ENCODE measurements at regions not wholly inside any gene's neighbourhood (a gene's known extent, or its start where the extent isn't known, plus 50 kb on each side); places are given as distances from the start of the nearest gene placed in this dataset.

- TF ChIP-seq TAF1 (IDR thresholded peaks at IDR 0.05; ENCODE audit: borderline replicate concordance, insufficient read depth, low read length): no peak
- no peak for TF ChIP-seq POLR2AphosphoS5 (IDR thresholded peaks at IDR 0.05; ENCODE audit: low read depth, low read length)
Observed at GRCh38 chr1:30464187-30464617, 259.2 kb downstream of the MATN1 start.

Data from PFSK-1 (cell line).